CD14-positive monocyte (primary cell): ENCODE measurements at regions not wholly inside any gene's neighbourhood (a gene's known extent, or its start where the extent isn't known, plus 50 kb on each side); places are given as distances from the start of the nearest gene placed in this dataset.
"Not testable (repeated sequence)": the region's sequence is repeated elsewhere in the genome, so short reads cannot be mapped to it uniquely, and the experiment has no call there.

Source experiments
- DNase-seq, 3 donors: peaks; one replicate each; pipeline ENCODE4 v3.0.0-alpha.2; 2011 to 2022
- H2AFZ ChIP-seq: 2 replicates; pipeline ENCODE4 v1.6.0; 2012; ENCODE audit warnings: mild to moderate bottlenecking, low read depth, low read length, inconsistent platforms; ENCODE audit not compliant: insufficient read depth, poor library complexity, severe bottlenecking
- H3K27ac ChIP-seq, 2 donors: 1 replicate in 1 of 2; 2 replicates in 1 of 2; pipeline ENCODE4 v1.5.1; 2012 to 2013; ENCODE audit warnings: low read length in 2 of 2, control low read depth in 1 of 2, inconsistent platforms in 1 of 2, low read depth in 1 of 2, mild to moderate bottlenecking in 1 of 2
- H3K27me3 ChIP-seq, 2 donors: one replicate each; pipeline versions ENCODE4 v1.6.0 to v1.6.1; 2011 to 2013; ENCODE audit warnings: low read length in 2 of 2; ENCODE audit not compliant: control insufficient read depth in 2 of 2, insufficient read depth in 2 of 2
- H3K36me3 ChIP-seq, 2 donors: replicated peaks in 1 of 2; 1 replicate in 1 of 2; 2 replicates in 1 of 2; pipeline versions ENCODE4 v1.5.1 to v1.6.1; 2012 to 2013; ENCODE audit warnings: low read length in 2 of 2, control low read depth in 1 of 2, inconsistent platforms in 1 of 2, mild to moderate bottlenecking in 1 of 2; ENCODE audit not compliant: insufficient read depth in 2 of 2, control insufficient read depth in 1 of 2
- H3K4me1 ChIP-seq, 2 donors: 1 replicate in 1 of 2; 2 replicates in 1 of 2; pipeline versions ENCODE4 v1.5.1 to v1.6.1; 2012 to 2013; ENCODE audit warnings: low read length in 2 of 2, control low read depth in 1 of 2, inconsistent platforms in 1 of 2, mild to moderate bottlenecking in 1 of 2, moderate library complexity in 1 of 2; ENCODE audit not compliant: insufficient read depth in 2 of 2, control insufficient read depth in 1 of 2
- H3K4me2 ChIP-seq: replicated peaks from 2 replicates; pipeline ENCODE3; 2012; ENCODE audit warnings: low read length, moderate library complexity, mild to moderate bottlenecking; ENCODE audit not compliant: poor library complexity, severe bottlenecking; ENCODE audit errors: extremely low read depth
- H3K4me3 ChIP-seq, 3 experiments: fragments of 200-600 bp in 1 of 3; sonication (generic) in 1 of 3; replicated peaks in 1 of 3; 1 replicate in 2 of 3; 2 replicates in 1 of 3; pipeline ENCODE4 v1.5.1; 2011 to 2013; ENCODE audit warnings: low read length in 3 of 3, mild to moderate bottlenecking in 3 of 3, control low read depth in 2 of 3, low read depth in 2 of 3, inconsistent platforms in 1 of 3, moderate library complexity in 1 of 3
- H3K79me2 ChIP-seq: 2 replicates; pipeline ENCODE4 v1.6.0; 2012; ENCODE audit warnings: mild to moderate bottlenecking, control low read depth, inconsistent platforms, low read length, moderate library complexity; ENCODE audit not compliant: insufficient read depth
- H3K9ac ChIP-seq: 2 replicates; pipeline ENCODE4 v1.6.0; 2017; ENCODE audit warnings: low read length, mild to moderate bottlenecking; ENCODE audit not compliant: insufficient read depth, poor library complexity, severe bottlenecking
- H3K9me3 ChIP-seq, 2 donors: replicated peaks in 1 of 2; 1 replicate in 1 of 2; 2 replicates in 1 of 2; pipeline versions ENCODE4 v1.5.1 to v1.6.1; 2012 to 2013; ENCODE audit warnings: low read length in 2 of 2, control low read depth in 1 of 2; ENCODE audit not compliant: control insufficient read depth in 1 of 2, insufficient read depth in 1 of 2
- H4K20me1 ChIP-seq: 2 replicates; pipeline ENCODE4 v1.6.0; 2012; ENCODE audit warnings: mild to moderate bottlenecking, low read length, control low read depth, moderate library complexity; ENCODE audit not compliant: insufficient read depth
- H3K27ac Mint-ChIP-seq, 7 donors: one replicate each; pipeline ENCODE4 v1.8.0; 2020; ENCODE audit warnings: mild to moderate bottlenecking in 7 of 7, mixed read lengths in 7 of 7, moderate library complexity in 6 of 7, inconsistent platforms in 2 of 7
- H3K27me3 Mint-ChIP-seq, 3 donors: one replicate each; pipeline ENCODE4 v1.8.0; 2021 to 2022; ENCODE audit warnings: low read depth in 3 of 3, mild to moderate bottlenecking in 3 of 3, mixed read lengths in 3 of 3, moderate library complexity in 3 of 3, inconsistent platforms in 1 of 3
- H3K36me3 Mint-ChIP-seq, 2 donors: one replicate each; pipeline ENCODE4 v1.8.0; 2020; ENCODE audit warnings: mixed read lengths in 2 of 2, inconsistent platforms in 1 of 2, mild to moderate bottlenecking in 1 of 2
- H3K4me1 Mint-ChIP-seq: one replicate; pipeline ENCODE4 v1.8.0; 2020; ENCODE audit warnings: mild to moderate bottlenecking, mixed read lengths
- H3K4me3 Mint-ChIP-seq, 2 donors: one replicate each; pipeline ENCODE4 v1.8.0; 2020; ENCODE audit warnings: mild to moderate bottlenecking in 2 of 2, mixed read lengths in 2 of 2, moderate library complexity in 1 of 2
- H3K9me3 Mint-ChIP-seq, 7 donors: one replicate each; pipeline ENCODE4 v1.8.0; 2020 to 2022; ENCODE audit warnings: mixed read lengths in 7 of 7, mild to moderate bottlenecking in 6 of 7, moderate library complexity in 6 of 7, inconsistent platforms in 2 of 7
- CTCF ChIP-seq: fragments of 200-600 bp; IDR thresholded peaks from one replicate; pipeline ENCODE4 v1.8.0; 2022; ENCODE audit warnings: antibody characterized with exemption, mild to moderate bottlenecking
- WGBS: methylation state at CpG from one replicate; pipeline ENCODE4 v1.1.5; 2013; ENCODE audit warnings: missing lambda C conversion rate; ENCODE audit not compliant: insufficient coverage; 5-methylcytosine and 5-hydroxymethylcytosine counted together
- intact Hi-C, 2 donors: fragments of 100-400 bp; cut with micrococcal nuclease; formaldehyde crosslinking; loops; one replicate each; pipeline versions ENCODE4 v1.15.0 to v1.15.1; 2023

- intact Hi-C loops, result no loop called here
- no peaks in the 10 kb centered on the region for H3K36me3 Mint-ChIP-seq
- H3K4me1 ChIP-seq, result no peaks in the 10 kb centered on the region
- WGBS, result no CpG with 5 or more reads among the region's 1 CpG
- no peak overlapping the region for H3K9ac ChIP-seq
- no peak overlapping the region for H3K27ac Mint-ChIP-seq
- no peaks in the 10 kb centered on the region for H3K9me3 Mint-ChIP-seq
- no peak overlapping the region for H2AFZ ChIP-seq
- H3K27me3 Mint-ChIP-seq, result peaks cover 0 to 5% (median under 1%) of the 10 kb centered on the region in 3 donors
- H3K79me2 ChIP-seq, result no peaks in the 10 kb centered on the region
- no peak for TF ChIP-seq CTCF
- no peak overlapping the region for H3K4me3 ChIP-seq
- H3K27me3 ChIP-seq, result no peaks in the 10 kb centered on the region
- no peaks in the 10 kb centered on the region for H3K9me3 ChIP-seq
- no peak overlapping the region for H3K4me3 Mint-ChIP-seq
- DNase-seq, result no peak
- no peak overlapping the region for H3K4me2 ChIP-seq
- no peaks in the 10 kb centered on the region for H3K36me3 ChIP-seq
- H4K20me1 ChIP-seq, result no peaks in the 10 kb centered on the region
- H3K27ac ChIP-seq, result no peak overlapping the region
- no peaks in the 10 kb centered on the region for H3K4me1 Mint-ChIP-seq
These were observed 288.2 kb downstream of the MIAT start for GRCh38 chr22:26945565-26945964.

- Mint-ChIP-seq H3K4me3 (no peak overlapping the region), H3K27me3 (peaks cover 24 to 35% (median 33%) of the 10 kb centered on the region in 3 donors), H3K36me3 (no peaks in the 10 kb centered on the region), H3K9me3 (peaks cover 0 to 4% (median 0%) of the 10 kb centered on the region in 7 donors), H3K27ac (no peak overlapping the region), H3K4me1 (no peaks in the 10 kb centered on the region)
- H4K20me1 ChIP-seq, result no peaks in the 10 kb centered on the region
- no peak overlapping the region for H3K4me2 ChIP-seq
- peaks cover 27 to 28% of the 10 kb centered on the region in 2 donors for H3K27me3 ChIP-seq
- no peaks in the 10 kb centered on the region for H3K36me3 ChIP-seq
- peaks cover 0 to 7% of the 10 kb centered on the region in 2 donors for H3K9me3 ChIP-seq
- no peaks in the 10 kb centered on the region for H3K79me2 ChIP-seq
- DNase-seq, result no peak
- H3K4me1 ChIP-seq, result no peaks in the 10 kb centered on the region
- no peak for TF ChIP-seq CTCF
- intact Hi-C loops, result no loop called here
- no peak overlapping the region for H3K27ac ChIP-seq
- no CpG with 5 or more reads among the region's 3 CpGs for WGBS
- no peak overlapping the region for H3K9ac ChIP-seq
- no peak overlapping the region for H2AFZ ChIP-seq
- no peak overlapping the region for H3K4me3 ChIP-seq
These were observed 291.8 kb downstream of the MIAT start for GRCh38 chr22:26949193-26949592.

- H3K27me3 Mint-ChIP-seq, result peaks cover 36 to 50% (median 47%) of the 10 kb centered on the region in 3 donors
- intact Hi-C loops, H4K20me1 ChIP-seq, H3K4me1 Mint-ChIP-seq, DNase-seq, H3K4me1 ChIP-seq, H3K27ac ChIP-seq, H3K4me3 ChIP-seq, H3K36me3 ChIP-seq, H3K9me3 ChIP-seq, H3K4me2 ChIP-seq, H3K9me3 Mint-ChIP-seq, H2AFZ ChIP-seq, H3K9ac ChIP-seq, H3K36me3 Mint-ChIP-seq, H3K79me2 ChIP-seq: not testable (repeated sequence)
- peak overlapping the region in 1 of 2 donors; percentile 46 for H3K4me3 Mint-ChIP-seq
- peak overlapping the region in 1 of 7 donors; percentile 47 for H3K27ac Mint-ChIP-seq
- WGBS, result no CpG with 5 or more reads among the region's 3 CpGs
- H3K27me3 ChIP-seq, result peaks cover 30 to 35% of the 10 kb centered on the region in 2 donors
These were observed 293.8 kb downstream of the MIAT start for GRCh38 chr22:26951139-26951538.
